22Rv1 (cell line): ENCODE measurements at regions not wholly inside any gene's neighbourhood (a gene's known extent, or its start where the extent isn't known, plus 50 kb on each side); places are given as distances from the start of the nearest gene placed in this dataset.
"Not testable (repeated sequence)": the region's sequence is repeated elsewhere in the genome, so short reads cannot be mapped to it uniquely, and the experiment has no call there.

Experiments
- H3K27ac ChIP-seq: fragments of 450-650 bp; 2 replicates; pipeline ENCODE4 v1.5.1; 2017
- ZFX ChIP-seq: fragments of 450-650 bp; IDR thresholded peaks from 2 replicates; pipeline ENCODE4 v1.6.1; 2017; ENCODE audit warnings: antibody characterized with exemption, borderline replicate concordance
- TF ChIP-seq, protein P1 (sequence below): fragments of 450-650 bp; IDR thresholded peaks from 2 replicates; pipeline ENCODE4 v1.5.1; 2017; ENCODE audit warnings: mild to moderate bottlenecking

DNA sequence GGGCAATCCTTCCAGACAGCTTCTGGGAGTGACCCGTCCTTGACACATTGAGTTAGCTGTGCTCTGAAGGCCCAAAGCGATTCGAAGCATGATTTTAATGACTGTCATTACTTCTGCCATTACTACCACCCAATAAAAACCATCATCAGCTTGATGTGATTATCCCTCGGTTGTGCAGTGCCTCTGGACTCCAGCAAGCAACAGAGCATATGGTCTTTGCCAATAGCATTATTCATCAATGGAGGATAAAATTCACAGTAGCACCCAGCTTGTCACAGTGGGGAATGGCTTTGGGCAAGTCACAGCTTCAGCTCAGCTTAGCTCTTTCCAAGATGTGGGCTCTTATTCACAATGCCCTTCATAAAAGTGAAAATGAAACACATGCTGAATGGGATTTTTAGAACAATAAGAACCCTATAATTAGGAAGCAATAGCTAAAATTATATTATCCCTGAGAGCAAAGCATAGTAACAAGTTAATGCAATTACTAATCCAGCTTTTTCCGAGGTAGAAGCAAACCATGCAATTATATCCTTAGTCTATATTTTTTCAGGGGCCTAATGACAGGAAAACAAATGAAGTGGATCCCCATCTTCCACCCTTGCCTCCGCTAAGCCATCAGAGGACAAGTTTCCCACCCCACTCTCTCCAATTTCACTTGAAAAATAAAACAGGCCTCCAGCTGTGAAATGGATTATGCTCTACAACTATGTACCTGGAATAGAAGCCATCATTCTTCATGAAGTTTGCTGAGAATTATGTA is 163.0 kb upstream of the EEA1 start:
- no peak overlapping the region for H3K27ac ChIP-seq
- no peak for TF ChIP-seq ZFX
- TF ChIP-seq, protein P1, sequence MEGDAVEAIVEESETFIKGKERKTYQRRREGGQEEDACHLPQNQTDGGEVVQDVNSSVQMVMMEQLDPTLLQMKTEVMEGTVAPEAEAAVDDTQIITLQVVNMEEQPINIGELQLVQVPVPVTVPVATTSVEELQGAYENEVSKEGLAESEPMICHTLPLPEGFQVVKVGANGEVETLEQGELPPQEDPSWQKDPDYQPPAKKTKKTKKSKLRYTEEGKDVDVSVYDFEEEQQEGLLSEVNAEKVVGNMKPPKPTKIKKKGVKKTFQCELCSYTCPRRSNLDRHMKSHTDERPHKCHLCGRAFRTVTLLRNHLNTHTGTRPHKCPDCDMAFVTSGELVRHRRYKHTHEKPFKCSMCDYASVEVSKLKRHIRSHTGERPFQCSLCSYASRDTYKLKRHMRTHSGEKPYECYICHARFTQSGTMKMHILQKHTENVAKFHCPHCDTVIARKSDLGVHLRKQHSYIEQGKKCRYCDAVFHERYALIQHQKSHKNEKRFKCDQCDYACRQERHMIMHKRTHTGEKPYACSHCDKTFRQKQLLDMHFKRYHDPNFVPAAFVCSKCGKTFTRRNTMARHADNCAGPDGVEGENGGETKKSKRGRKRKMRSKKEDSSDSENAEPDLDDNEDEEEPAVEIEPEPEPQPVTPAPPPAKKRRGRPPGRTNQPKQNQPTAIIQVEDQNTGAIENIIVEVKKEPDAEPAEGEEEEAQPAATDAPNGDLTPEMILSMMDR = no peak

- TF ChIP-seq ZFX = no peak
- TF ChIP-seq, protein P1 = no peak
- no peak overlapping the region for H3K27ac ChIP-seq
Observed at GRCh38 chr12:93092649-93092945, 163.5 kb upstream of the EEA1 start.

- H3K27ac ChIP-seq = no peak overlapping the region
- TF ChIP-seq, protein P1 = no peak
- TF ChIP-seq ZFX = no peak
Observed at GRCh38 chr12:93093243-93093642, 164.1 kb upstream of the EEA1 start.

DNA sequence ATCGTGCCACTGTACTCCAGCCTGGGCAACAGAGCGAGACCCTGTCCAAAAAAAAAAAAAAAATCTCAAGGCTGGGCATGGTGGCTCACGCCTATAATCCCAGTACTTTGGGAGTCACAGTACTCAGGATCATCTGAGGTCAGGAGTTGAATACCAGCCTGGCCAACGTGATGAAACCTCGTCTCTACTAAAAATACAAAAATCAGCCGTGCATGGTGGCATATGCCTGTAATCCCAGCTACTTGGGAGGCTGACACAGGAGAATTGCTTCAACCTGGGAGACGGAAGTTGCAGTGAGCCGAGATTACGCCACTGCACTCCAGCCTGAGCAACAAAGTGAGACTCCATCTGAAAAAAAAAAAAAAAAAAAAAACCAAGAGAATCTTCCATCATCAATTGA is 165.1 kb upstream of the EEA1 start:
- not testable (repeated sequence) for H3K27ac ChIP-seq

DNA sequence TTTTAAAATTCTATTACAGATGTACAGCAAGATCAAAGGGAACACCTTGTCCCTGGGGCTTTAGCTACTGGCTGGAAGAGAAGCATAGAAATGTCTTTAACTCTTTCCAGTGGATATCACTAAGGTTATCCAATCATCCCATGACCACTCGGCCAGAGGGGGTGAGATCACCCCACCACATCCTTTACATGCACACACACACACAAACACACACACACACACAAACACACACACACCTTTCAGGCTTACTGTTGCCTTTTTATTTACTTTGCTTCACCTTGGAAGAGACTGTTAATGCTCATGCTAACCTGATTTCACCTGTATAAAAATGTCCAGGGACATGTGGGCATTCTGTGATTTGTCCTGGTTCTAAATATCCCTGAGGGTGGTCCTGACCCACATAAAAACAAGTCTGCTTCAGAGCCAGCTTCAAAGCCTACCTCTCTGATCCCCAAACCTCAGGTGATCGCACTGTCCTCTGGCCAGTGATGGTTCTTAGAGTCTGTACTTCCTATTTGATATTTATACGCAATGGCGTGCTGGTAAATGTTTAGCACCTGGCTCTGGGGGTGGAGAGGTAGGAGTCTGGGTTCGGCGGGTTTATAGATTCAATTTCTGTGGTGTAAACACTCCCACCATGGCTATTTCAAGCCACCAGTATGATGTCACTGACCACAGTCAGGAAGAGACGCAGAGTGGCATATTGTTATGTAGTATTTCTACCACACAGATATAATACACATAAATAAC is 166.1 kb upstream of the EEA1 start:
- TF ChIP-seq ZFX = no peak
- TF ChIP-seq, protein P1 = no peak
- 0 out of 2 replicates have a peak overlapping the region, but pooled peaks have one; percentile 6 for H3K27ac ChIP-seq

- no peak overlapping the region for H3K27ac ChIP-seq
- no peak for TF ChIP-seq ZFX
- TF ChIP-seq, protein P1 = no peak
Observed at GRCh38 chr12:93097417-93097816, 168.3 kb upstream of the EEA1 start.

DNA sequence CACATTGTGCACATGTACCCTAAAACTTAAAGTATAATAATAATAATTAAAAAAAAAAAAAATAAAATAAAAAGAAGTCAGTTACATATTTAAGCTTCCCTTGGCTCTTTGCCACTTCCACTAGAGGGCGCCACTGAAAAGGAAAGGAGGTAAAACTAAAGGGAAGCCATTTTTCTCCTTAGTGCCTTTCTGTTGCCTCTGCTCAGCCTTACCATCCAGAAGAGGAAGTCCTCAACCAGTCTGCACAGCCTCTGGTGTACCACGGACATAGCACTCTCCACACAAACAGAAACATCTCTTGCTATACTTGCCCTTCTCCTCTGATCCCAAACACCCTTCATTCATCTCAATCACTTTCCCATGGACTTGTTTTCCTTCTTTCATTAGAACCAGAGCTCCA is 169.0 kb upstream of the EEA1 start:
- TF ChIP-seq, protein P1 = peak; percentile 78
- no peak for TF ChIP-seq ZFX
- no peak overlapping the region for H3K27ac ChIP-seq
